ENCODE measurements at regions not wholly inside any gene's neighbourhood (a gene's known extent, or its start where the extent isn't known, plus 50 kb on each side); places are given as distances from the start of the nearest gene placed in this dataset.

GRCh38 chr5:86737579-86737978 is 119.8 kb downstream of the COX7C start:
- Mint-ChIP-seq H3K27ac (no peak overlapping the region), H3K36me3 (ENCODE audit: low read depth) (no peaks in the 10 kb centered on the region)
- no peak for ATAC-seq

GRCh38 chr5:86748538-86749105 is 130.9 kb downstream of the COX7C start:
- Mint-ChIP-seq H3K27me3 (no peaks in the 10 kb centered on the region), H3K36me3 (ENCODE audit: low read depth) (no peaks in the 10 kb centered on the region), H3K4me3 (no peak overlapping the region), H3K27ac (no peak overlapping the region), H3K4me1 (no peaks in the 10 kb centered on the region)
- DNase-seq = no peak
- H3K9me3 ChIP-seq (ENCODE audit: control insufficient read depth, low read length, poor library complexity, severe bottlenecking) = no peaks in the 10 kb centered on the region
- ATAC-seq = no peak

More at GRCh38 chr5:86737579-86737978, 119.8 kb downstream of the COX7C start:
- Mint-ChIP-seq H3K27me3 (no peaks in the 10 kb centered on the region), H3K4me3 (no peak overlapping the region), H3K4me1 (no peaks in the 10 kb centered on the region)
- no peak for DNase-seq
- H3K9me3 ChIP-seq (ENCODE audit: control insufficient read depth, low read length, poor library complexity, severe bottlenecking) = peaks cover 3% of the 10 kb centered on the region

- H3K4me3 Mint-ChIP-seq = no peak overlapping the region
- H3K36me3 Mint-ChIP-seq (ENCODE audit: low read depth) = no peaks in the 10 kb centered on the region
- DNase-seq = no peak
- H3K27me3 Mint-ChIP-seq = no peaks in the 10 kb centered on the region
- no peaks in the 10 kb centered on the region for H3K4me1 Mint-ChIP-seq
- H3K9me3 ChIP-seq (ENCODE audit: control insufficient read depth, low read length, poor library complexity, severe bottlenecking) = no peaks in the 10 kb centered on the region
- H3K27ac Mint-ChIP-seq = no peak overlapping the region
- no peak for ATAC-seq
Observed at GRCh38 chr5:86749841-86750240, 132.1 kb downstream of the COX7C start.

DNA sequence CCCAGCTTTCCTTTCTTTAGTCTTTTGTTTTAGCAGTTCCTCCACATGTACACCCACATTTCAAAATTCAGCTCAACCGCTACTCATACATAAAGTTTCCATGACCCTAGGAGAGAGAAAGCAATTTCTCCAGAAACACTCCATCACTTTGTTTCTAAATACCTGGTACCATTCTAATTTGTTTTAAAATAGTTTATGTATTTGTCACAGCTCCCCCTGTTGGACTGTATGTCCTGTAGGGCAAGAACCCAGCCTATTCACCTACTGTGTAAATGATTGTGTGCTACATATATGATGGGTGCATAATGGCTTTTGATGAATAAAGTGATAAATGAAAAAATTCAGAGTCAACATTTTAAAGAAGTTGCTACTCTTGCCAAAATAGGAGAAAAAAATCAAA is 139.1 kb downstream of the COX7C start:
- ATAC-seq (no peak), DNase-seq (no peak)
- Mint-ChIP-seq H3K4me1 (no peaks in the 10 kb centered on the region), H3K4me3 (no peak overlapping the region), H3K27ac (no peak overlapping the region), H3K36me3 (ENCODE audit: low read depth) (no peaks in the 10 kb centered on the region), H3K27me3 (peaks cover 13% of the 10 kb centered on the region)
- no peaks in the 10 kb centered on the region for H3K9me3 ChIP-seq (ENCODE audit: control insufficient read depth, low read length, poor library complexity, severe bottlenecking)

DNA sequence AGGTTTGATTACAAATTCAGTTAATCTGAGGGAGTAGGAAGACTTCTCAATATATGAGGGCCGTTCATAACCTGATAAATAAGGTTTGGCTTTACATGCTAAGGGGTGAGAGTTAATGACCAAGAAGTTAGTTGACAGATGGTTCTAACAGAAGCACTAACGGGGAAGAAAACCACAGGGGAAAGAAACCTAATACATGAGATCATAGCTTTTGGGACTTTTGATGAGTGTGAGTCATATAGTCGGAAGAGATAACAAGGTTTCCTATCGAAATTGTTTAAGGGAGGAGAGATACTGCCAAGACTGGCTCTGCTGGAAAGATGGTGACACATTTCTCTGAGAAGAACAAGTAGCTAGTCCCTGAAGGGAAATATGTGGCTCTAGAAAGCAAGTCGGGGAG is 140.1 kb downstream of the COX7C start:
- Mint-ChIP-seq H3K4me3 (no peak overlapping the region), H3K27ac (no peak overlapping the region), H3K27me3 (peaks cover 13% of the 10 kb centered on the region), H3K4me1 (no peaks in the 10 kb centered on the region), H3K36me3 (ENCODE audit: low read depth) (no peaks in the 10 kb centered on the region)
- no peak for DNase-seq
- no peaks in the 10 kb centered on the region for H3K9me3 ChIP-seq (ENCODE audit: control insufficient read depth, low read length, poor library complexity, severe bottlenecking)
- no peak for ATAC-seq

DNA sequence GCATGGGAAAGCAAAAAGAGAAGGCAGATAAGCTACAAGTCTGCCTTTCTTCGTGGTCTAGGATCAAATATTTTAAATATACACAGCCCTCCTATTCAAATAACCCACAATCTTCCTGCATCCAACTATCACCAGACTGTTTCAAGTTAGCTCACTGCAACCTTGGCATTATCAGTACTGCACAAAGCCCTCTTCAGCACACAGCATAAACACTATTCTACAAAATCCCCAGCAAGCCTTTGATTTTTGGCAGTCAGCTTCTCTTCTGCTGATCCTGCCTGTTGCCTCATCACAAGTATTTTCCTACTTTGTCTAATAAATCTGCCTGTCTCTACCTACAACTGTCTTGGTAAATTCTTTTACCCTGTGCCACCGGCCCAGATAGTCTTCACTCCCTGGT is 142.9 kb downstream of the COX7C start:
- Mint-ChIP-seq H3K4me1 (no peaks in the 10 kb centered on the region), H3K27me3 (peaks cover 20% of the 10 kb centered on the region), H3K36me3 (ENCODE audit: low read depth) (no peaks in the 10 kb centered on the region), H3K27ac (no peak overlapping the region), H3K4me3 (no peak overlapping the region)
- no peak for DNase-seq
- H3K9me3 ChIP-seq (ENCODE audit: control insufficient read depth, low read length, poor library complexity, severe bottlenecking) = no peaks in the 10 kb centered on the region
- no peak for ATAC-seq

DNA sequence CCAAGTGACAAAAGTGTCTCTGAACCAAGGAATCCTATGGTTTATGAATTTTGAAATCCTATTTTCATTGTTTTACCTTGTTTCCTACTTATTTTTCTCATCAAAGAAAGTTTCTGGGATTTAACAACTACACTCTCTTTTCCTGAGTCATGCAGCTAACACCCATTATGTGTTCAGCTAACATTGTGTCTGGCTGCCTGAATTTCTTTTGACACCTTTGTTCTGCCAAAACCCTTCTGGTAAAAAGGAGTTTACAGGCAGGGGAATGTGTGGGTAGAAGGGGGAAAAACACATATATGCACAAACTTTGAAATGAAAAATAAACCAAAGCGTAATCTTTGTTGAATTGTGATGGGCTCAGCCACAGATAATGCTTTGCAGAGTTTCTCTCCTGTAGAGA is 146.2 kb downstream of the COX7C start:
- no peak overlapping the region for H3K27ac Mint-ChIP-seq
- ATAC-seq (no peak), DNase-seq (no peak)
- H3K4me1 Mint-ChIP-seq = no peaks in the 10 kb centered on the region
- no peaks in the 10 kb centered on the region for H3K9me3 ChIP-seq (ENCODE audit: control insufficient read depth, low read length, poor library complexity, severe bottlenecking)
- no peaks in the 10 kb centered on the region for H3K36me3 Mint-ChIP-seq (ENCODE audit: low read depth)
- peaks cover 20% of the 10 kb centered on the region for H3K27me3 Mint-ChIP-seq
- H3K4me3 Mint-ChIP-seq = no peak overlapping the region

- H3K4me3 Mint-ChIP-seq = no peak overlapping the region
- DNase-seq (no peak), ATAC-seq (no peak)
- H3K4me1 Mint-ChIP-seq = no peaks in the 10 kb centered on the region
- H3K36me3 Mint-ChIP-seq (ENCODE audit: low read depth) = no peaks in the 10 kb centered on the region
- H3K27me3 Mint-ChIP-seq = peaks cover 15% of the 10 kb centered on the region
- H3K27ac Mint-ChIP-seq = no peak overlapping the region
- no peaks in the 10 kb centered on the region for H3K9me3 ChIP-seq (ENCODE audit: control insufficient read depth, low read length, poor library complexity, severe bottlenecking)
Observed at GRCh38 chr5:86765778-86766502, 148.2 kb downstream of the COX7C start.

- Mint-ChIP-seq H3K27me3 (peaks cover 7% of the 10 kb centered on the region), H3K4me3 (no peak overlapping the region), H3K36me3 (ENCODE audit: low read depth) (no peaks in the 10 kb centered on the region), H3K27ac (no peak overlapping the region), H3K4me1 (no peaks in the 10 kb centered on the region)
- no peaks in the 10 kb centered on the region for H3K9me3 ChIP-seq (ENCODE audit: control insufficient read depth, low read length, poor library complexity, severe bottlenecking)
- ATAC-seq (no peak), DNase-seq (no peak)
Observed at GRCh38 chr5:86768699-86769202, 151.0 kb downstream of the COX7C start.

DNA sequence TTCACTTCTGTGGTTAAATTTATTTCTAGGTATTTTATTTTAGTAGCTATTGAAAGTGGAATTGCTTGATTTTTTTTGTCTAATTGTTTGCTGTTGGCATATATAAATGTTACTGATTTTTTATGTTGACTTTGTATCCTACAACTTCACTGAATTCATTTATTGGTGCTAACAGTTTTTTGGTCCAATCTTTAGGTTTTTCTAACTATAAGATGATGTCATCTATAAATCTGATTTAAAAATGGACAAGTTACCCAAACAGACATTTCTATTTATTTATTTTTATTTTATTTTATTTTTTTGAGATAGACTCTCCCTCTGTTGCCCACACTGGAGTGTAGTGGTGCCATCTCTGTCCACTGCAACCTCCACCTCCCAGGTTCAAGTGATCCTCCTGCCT is 162.3 kb downstream of the COX7C start:
- H3K4me1 Mint-ChIP-seq = no peaks in the 10 kb centered on the region
- H3K27ac Mint-ChIP-seq = no peak overlapping the region
- H3K4me3 Mint-ChIP-seq = no peak overlapping the region
- ATAC-seq = no peak
- no peaks in the 10 kb centered on the region for H3K36me3 Mint-ChIP-seq (ENCODE audit: low read depth)
- no peaks in the 10 kb centered on the region for H3K27me3 Mint-ChIP-seq
- H3K9me3 ChIP-seq (ENCODE audit: control insufficient read depth, low read length, poor library complexity, severe bottlenecking) = no peaks in the 10 kb centered on the region
- no peak for DNase-seq

- H3K4me1 Mint-ChIP-seq = no peaks in the 10 kb centered on the region
- H3K9me3 ChIP-seq (ENCODE audit: control insufficient read depth, low read length, poor library complexity, severe bottlenecking) = no peaks in the 10 kb centered on the region
- no peak for DNase-seq
- H3K27ac Mint-ChIP-seq = no peak overlapping the region
- no peak for ATAC-seq
- H3K27me3 Mint-ChIP-seq = peaks cover 6% of the 10 kb centered on the region
- H3K4me3 Mint-ChIP-seq = no peak overlapping the region
- no peaks in the 10 kb centered on the region for H3K36me3 Mint-ChIP-seq (ENCODE audit: low read depth)
Observed at GRCh38 chr5:86786955-86787354, 169.2 kb downstream of the COX7C start.

DNA sequence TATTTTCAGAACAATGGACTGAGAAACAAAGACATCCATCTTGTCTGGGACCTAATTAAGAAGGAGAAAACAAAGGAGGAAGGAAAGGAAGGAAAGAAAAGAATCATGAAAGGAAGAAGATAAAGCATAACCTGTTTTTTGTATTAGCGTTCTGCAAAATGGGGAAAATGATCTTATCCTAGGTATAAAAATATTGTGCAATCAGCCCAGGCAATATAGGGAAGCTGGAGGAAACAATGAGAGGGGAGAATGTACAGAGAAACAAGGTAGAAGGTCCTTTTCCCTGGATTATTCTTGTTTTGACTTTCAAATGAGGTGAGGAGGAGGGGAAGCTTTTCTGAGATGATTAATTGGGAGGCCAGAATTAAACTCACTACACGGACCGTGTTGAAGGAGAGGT is 177.9 kb downstream of the COX7C start:
- no peaks in the 10 kb centered on the region for H3K9me3 ChIP-seq (ENCODE audit: control insufficient read depth, low read length, poor library complexity, severe bottlenecking)
- Mint-ChIP-seq H3K27me3 (peaks cover 34% of the 10 kb centered on the region), H3K27ac (no peak overlapping the region), H3K4me3 (no peak overlapping the region), H3K36me3 (ENCODE audit: low read depth) (no peaks in the 10 kb centered on the region), H3K4me1 (no peaks in the 10 kb centered on the region)
- DNase-seq (no peak), ATAC-seq (no peak)

DNA sequence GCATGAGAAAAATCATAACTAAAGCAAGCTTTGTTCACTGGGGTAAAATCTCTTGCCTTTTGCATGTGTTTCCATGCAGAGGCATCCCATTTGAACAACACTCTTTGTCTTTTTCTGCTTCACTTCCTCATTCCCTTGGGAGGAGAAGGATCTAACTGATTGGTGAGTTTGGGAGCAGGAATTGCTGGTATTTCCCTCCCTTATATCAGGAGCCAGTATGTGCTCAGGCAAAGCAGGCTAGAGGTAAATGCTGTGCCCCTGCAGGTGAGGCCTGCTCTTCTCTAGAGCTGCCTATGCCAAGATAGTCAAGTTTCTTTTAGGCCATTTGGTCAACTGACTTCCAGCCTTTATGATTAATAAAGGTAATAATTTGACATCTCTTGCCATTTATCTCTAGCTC is 179.9 kb downstream of the COX7C start:
- no peaks in the 10 kb centered on the region for H3K36me3 Mint-ChIP-seq (ENCODE audit: low read depth)
- H3K4me3 Mint-ChIP-seq = no peak overlapping the region
- DNase-seq (no peak), ATAC-seq (no peak)
- H3K27me3 Mint-ChIP-seq = peaks cover 34% of the 10 kb centered on the region
- H3K4me1 Mint-ChIP-seq = no peaks in the 10 kb centered on the region
- no peaks in the 10 kb centered on the region for H3K9me3 ChIP-seq (ENCODE audit: control insufficient read depth, low read length, poor library complexity, severe bottlenecking)
- H3K27ac Mint-ChIP-seq = no peak overlapping the region

DNA sequence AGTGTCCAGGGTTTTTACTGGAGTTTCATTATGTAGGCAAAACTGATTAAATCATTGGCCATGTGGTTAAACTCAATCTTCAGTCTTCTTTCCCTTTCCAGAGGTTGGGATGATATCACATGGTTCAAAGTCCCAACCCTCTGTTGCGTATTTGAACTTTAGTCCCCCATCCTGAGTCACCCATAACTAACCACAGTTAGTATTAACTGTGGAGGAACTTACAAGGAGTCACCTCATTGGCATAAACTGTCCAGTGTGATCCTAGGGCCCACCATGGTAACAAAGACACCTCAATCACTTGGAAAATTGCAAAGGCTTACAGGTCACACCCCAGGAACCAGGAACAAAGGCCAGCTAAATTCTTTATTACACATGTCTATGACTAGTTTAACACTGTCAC is 188.5 kb downstream of the COX7C start:
- no peaks in the 10 kb centered on the region for H3K4me1 Mint-ChIP-seq
- DNase-seq = no peak
- no peak overlapping the region for H3K27ac Mint-ChIP-seq
- no peaks in the 10 kb centered on the region for H3K36me3 Mint-ChIP-seq (ENCODE audit: low read depth)
- ATAC-seq = no peak
- no peaks in the 10 kb centered on the region for H3K9me3 ChIP-seq (ENCODE audit: control insufficient read depth, low read length, poor library complexity, severe bottlenecking)
- no peaks in the 10 kb centered on the region for H3K27me3 Mint-ChIP-seq
- H3K4me3 Mint-ChIP-seq = no peak overlapping the region

Data from T-helper 17 cell (primary cell).